GM21367 (cell line): ENCODE measurements at regions not wholly inside any gene's neighbourhood (a gene's known extent, or its start where the extent isn't known, plus 50 kb on each side); places are given as distances from the start of the nearest gene placed in this dataset.
"Not testable (repeated sequence)": the region's sequence is repeated elsewhere in the genome, so short reads cannot be mapped to it uniquely, and the experiment has no call there.

Experiments used
- ATAC-seq: cut with Tn5 transposase; IDR thresholded peaks from one replicate; pipeline ENCODE4 v1.9.1; 2021; ENCODE audit not compliant: unreplicated experiment

DNA sequence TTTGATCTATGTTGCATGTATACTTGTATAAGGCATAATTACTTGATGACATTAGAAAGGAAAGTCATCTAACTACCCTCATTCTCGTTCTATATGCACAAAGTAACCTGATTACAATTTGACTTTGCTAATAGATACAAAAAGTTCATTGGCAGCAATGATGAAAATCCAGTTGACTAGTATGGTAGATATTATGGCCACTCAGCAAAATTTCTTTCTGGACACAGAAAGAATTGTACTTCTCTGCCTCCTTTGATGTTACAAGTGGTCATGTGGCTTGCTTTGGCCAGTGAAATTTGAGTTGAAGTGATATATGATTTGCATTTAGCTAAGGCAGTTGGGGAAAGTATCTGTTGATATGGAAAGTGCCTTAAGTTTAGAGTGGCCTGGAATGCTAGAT, 723.7 kb upstream of the ARRDC3 start:
- ATAC-seq = no peak

DNA sequence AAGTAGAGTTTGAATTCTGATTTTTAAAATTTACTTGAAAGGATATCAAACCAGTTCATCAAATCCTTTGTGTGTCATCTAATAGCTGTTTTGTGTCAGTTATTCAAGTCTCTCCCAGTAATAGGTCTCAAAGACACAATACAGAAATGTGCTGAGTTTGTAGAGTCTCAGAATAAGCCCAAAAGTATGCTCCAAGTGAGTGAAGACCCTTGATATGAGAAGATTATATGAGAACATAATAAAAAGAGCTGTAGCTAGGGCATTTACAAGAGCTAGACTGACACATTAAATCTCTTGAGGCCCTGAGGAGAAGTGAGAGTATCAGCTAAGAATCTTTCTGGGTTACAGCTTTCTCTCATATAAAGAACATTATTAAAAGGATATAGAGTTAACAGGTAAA, 721.0 kb upstream of the ARRDC3 start:
- no peak for ATAC-seq

DNA sequence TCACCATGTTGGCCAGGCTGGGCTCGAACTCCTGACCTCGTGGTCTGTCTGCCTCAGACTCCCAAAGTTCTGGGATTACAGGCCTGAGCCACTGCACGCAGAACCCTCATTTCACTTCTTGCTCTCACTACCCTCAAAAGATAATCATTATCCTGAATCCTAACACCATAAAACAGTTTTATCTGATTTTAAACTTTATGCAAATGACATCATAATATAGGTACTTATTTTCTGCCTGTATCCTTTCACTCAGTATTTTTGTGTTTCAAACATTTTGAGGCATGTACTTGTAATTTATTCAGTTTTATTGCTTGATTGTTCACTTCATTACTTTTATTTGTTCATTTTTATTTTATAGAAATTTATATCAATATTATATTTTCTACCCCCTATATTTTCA, 719.2 kb upstream of the ARRDC3 start:
- ATAC-seq = no peak

DNA sequence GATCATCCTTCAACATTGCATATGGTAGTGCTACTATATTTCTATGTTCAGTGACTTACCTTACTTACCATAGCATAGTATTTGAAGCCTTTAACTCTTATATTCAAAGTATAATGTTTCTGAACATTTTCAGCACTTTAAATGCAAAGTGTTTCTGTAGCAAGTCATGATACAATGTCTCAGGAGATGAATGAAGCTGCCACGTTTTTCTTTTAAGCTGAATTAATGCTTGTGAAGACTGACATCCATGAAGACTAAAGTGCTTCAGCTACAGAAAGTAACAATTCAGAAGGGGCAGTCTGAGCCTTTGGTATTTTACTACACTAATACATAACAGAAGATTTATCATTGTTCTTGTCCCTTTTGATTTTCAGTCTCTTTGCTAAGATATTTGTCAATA, 709.1 kb upstream of the ARRDC3 start:
- ATAC-seq = no peak

DNA sequence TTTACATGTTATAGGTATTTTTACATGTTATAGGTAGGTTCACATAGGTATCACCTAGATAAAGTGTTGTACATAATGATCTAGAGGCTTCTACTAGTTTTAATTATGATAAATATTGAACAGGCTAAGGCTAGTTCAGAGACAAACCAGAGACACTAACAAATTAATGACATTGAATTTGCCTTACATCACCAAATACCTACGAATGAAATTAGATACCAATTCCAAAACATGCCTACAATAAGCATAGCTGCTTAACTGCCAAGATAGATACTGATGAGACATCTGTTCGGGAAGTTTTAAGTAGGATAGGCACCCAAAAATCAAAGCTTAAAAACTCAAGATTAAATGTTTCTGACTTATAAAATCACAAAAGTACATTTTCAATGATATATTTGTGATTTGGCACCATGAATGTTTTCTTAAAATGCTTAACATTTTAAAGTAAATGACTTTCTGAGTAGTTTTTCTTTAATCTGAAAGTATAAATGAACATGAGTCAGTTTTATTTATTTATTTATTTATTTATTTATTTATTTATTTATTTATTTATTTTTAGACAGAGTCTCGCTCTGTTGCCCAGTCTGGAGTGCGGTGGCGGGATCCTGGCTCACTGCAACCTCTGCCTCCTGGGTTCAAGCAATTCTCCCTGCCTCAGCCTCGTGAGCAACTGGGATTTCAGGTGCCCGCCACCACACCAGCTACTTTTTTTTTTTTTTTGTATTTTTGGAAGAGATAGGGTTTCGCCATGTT, 703.1 kb upstream of the ARRDC3 start:
- ATAC-seq = no peak

DNA sequence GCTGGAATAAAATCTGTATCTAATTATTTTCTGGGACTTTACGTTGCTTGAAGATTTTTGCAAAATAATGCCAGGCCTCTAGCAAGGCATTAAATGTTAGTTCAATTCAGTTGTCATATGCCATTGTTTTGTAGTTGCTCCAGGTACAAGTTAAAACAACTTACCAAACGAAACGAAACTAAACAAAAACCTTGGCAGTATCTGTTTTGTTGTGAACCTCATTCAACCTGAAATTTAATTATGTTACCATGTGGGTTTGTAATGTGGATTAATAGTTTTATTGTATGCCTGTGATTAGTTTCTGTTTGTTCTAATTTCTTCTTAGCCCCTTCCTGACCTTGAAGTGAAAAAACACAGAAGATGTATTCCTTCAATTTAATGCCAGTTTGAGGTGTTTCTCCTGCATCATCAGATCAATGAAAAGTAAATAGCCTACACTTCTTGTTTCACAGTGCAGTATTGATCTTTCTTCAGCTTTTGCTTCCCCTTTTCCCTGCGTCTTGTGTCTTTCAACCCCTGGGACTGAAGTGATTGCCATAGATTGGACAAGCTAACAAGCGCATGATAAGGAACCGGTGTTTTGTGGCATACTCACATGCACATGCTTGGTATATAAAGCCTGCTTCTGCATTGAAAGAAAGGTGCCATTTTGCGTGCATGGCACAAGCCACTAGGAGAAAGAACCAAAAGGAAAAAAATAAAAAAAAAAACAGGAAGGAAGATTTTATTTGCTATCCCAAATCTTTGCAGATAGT, 699.0 kb upstream of the ARRDC3 start:
- ATAC-seq = no peak

DNA sequence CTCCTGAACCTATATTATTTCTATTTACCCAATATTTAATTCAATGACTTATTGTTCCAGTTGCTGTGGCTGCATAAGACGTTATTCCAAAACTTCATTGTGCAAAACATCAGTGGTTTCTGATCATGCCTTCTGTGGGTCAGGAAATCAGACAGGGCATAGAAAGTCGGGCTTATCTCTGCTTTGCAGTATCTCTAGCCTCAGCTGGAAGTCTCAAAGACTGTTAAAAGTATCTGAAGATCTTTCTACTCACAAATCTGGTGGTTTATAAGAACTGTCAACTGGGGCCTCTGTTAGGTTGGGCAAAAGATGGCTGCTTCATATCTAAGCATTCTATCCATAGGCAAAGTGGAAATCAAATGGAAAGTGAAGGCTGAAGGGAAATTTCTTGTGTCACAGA, 687.7 kb upstream of the ARRDC3 start:
- ATAC-seq = no peak

DNA sequence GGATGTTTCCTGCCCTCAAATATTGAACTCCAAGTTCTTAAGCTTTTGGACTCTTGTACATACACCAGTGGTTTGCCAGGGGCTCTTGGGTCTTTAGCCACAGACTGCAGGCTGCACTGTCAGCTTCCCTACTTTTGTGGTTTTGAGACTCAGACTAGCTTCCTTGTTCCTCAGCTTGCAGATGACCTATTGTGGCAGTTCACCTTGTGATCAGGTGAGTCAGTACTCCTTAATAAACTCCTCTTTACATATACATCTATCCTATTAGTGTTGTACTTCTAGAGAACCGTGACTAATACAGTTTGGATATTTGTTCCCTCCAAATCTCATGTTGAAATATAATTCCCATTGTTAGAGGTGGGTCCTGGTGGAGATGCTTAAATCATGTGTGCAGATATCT, 681.9 kb upstream of the ARRDC3 start:
- no peak for ATAC-seq

DNA sequence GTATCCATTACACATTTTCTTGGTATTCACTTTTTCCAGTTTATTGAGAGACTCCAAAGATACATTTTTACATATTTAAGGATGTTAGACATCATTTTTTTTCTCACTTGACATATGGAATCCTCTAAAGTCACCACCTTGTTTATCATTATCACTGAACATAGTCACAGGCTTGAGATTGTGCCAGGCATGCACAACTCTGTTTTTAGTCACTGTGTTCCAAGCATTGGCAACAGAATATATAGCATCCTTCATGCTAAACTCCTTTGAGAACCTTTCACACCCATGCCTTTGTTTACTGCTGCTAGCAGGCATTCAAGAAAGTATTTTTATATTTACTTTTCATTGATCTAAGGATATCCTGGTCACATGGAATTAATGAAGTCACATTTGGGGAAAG, 668.6 kb upstream of the ARRDC3 start:
- no peak for ATAC-seq

DNA sequence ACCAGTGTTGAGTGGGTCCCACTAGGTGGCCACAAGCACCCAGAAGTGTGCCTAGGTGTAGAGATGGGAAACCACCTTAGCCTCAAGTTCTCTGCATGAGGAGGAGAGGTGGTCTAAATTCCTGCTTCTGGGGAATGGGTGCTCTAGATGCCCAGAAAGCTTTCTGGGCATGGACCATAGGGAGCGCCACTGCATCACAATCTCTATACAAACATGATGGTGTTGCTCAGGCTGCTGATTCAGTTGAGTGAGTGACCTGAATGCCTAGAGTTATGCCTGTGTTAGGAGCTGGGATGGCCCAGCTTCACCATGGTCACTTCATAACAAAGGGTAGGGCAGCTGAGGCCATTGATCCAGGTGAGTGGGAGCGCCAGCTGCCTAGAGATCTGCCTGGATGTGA, 667.9 kb upstream of the ARRDC3 start:
- ATAC-seq = no peak

DNA sequence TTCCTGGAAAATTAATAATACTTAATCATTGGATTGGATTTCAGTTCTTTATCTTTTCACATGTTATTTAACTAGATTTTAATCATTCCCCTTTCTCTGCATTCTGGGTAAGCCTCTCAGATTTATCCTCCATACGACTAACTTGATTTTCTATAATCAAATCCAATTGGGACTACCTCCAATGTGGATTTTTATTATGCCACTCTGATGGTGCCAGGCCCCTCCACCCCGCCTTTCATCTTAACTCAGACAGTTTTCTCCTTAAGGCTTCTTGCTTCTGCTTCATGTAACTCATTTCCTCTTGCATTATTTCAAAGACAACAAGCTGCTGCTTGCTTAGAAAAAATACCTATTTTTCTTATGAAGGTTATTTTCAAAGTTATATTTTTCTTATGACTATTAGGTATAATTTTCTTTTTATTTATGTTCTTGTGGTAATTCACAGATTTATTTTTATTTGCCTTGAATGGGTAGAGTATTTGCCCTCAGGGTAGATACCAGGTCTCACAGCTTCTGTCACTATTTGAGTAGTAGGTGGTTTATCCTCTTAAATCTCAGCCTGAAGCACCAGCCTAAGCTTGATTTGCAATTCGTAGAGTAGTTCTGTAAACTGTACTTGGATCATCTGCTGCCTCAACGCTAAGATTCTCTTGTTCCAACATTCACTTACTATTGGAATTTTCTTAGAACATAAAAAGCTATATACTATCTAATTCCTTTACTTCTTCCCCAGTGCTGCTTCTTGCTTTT, 659.0 kb upstream of the ARRDC3 start:
- ATAC-seq = no peak

DNA sequence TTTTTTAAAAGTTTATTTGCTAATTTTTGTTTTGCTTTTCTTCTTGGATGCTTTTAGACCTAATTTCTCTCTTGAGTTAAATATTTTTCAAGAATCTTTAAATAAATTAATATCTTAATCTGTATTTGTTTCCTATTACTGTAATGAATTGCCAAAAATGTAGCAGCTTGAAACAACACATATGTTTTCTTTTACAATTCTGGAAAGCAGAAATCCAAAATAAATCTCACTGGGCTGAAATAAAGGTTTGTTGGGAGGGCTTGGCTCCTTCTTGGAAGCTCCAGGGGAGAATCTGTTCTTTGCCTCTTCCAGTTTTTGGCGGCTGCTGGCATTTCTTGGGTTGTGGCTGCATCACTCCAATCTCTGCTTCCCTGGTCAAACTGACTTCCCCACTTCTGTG, 658.1 kb upstream of the ARRDC3 start:
- ATAC-seq = no peak

DNA sequence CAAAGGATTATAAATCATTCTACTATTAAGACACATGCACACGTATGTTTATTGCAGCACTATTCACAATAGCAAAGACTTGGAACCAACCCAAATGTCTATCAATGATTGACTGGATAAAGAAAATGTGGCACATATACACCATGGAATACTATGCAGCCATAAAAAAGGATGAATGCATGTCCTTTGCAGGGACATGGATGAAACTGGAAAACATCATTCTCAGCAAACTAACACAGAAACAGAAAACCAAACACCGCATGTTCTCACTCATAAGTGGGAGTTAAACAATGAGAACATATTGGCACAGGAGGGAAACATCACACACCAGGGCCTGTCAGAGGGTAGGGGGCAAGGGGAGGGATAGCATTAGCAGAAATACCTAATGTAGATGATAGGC, 646.7 kb upstream of the ARRDC3 start:
- ATAC-seq = not testable (repeated sequence)

DNA sequence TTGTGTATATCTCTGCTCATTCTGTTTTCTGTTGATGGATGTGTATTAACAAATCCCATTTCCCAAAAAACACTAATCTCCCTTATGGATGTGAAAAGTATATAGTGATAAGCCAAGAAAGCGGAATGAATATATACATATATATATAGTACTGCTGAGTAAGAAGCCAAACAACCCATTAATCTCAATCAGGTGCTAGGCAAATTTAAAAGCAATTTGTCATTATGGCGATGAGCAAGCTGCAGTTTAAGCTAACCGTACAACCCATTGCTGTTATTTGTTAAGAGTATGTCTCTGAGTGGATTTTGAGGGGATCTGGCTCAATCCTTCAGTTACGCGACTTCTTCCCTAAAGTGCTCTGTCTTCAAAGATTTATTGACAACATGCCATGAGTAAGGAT, 640.4 kb upstream of the ARRDC3 start:
- no peak for ATAC-seq

DNA sequence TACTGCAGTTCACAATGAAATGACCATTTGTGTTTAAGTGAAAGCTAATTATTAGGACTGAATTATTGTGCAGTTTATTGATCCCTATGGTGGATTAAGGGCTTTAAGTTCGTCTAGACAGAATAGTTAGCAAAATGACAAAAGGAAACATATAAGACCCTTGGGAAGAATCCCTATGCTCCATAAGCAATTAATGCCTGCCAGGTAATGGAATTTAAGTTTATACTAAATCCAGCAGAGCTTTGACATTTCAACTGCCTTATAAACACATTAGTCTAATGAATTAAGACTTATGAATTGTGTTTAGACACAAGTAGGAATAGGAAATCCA, 640.0 kb upstream of the ARRDC3 start:
- no peak for ATAC-seq

DNA sequence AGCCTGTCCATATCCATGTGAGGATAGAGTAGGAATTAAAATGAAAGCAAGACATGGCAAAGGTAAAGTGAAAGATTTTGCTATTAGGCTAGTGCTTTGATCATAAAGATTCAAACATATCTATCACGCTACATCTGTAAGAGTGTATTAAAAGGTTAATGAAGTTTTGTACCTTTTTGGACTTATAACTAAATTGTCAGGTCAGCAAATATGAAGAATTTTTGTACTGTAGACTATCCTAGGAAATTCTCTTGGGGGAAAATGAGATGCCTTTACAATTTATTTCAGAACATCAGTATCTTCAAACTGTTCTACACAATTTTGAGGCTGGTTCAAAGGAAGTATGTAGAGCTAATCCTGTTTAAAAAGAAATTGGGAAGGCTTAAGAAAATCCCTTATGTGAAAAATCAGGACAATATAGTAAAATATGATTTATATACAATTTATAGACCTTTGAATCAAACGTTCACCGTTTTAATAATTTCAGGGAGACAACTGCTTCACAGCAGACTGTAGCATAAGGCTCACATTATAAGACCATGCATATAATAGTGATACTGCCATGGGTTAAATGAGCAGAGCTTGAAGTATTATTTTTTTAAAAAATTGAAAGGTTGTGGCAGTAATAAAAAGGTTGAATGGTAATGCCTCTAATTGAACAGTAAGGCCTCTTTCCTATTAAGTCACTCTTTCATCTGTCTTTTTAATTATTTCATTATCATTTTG, 639.5 kb upstream of the ARRDC3 start:
- ATAC-seq = no peak

DNA sequence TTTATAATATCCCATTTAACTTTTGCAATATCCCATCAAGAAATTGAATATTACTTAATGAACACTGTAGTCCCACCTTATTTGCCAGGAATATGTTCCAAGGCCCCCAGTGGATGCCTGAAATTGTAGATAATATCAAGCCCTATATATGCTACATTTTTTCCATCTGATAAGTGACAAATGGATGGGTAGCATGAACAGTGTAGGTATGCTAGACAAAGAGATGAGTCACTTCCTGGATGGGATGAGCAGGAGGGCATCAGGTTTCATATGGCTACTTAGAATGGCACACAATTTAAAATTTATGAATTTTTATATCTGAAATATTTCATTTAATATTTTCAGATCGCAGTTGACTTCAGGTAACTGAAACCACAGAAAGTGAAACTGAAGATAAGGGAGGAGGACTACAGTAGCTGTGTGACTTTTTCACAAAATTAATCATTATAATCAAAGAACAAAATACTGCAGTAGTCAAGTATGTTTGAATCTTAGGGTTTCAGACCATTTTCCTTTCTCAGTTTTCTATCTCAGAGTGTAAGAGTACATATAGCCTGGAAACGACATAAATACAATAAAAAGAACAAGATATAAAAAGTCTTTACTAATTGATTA, 636.4 kb upstream of the ARRDC3 start:
- no peak for ATAC-seq

DNA sequence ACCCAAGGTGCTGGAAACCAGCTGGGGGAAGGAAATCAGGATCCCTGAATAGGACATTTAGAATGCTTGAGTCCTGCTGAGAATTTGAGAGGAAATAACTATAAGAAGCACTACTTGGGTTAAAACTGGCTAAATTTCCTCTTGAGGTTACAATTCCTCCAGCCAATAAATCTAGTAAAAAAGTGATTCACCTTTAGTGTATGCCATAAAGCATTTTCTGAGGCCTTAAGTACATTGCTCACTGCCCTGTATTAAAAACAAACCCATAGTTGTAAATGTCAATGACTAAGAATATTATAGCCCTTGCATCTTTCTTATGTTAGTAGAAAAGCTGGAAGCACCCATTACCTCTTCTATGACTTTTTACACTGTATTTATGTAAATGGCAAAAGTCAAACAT, 634.7 kb upstream of the ARRDC3 start:
- no peak for ATAC-seq

DNA sequence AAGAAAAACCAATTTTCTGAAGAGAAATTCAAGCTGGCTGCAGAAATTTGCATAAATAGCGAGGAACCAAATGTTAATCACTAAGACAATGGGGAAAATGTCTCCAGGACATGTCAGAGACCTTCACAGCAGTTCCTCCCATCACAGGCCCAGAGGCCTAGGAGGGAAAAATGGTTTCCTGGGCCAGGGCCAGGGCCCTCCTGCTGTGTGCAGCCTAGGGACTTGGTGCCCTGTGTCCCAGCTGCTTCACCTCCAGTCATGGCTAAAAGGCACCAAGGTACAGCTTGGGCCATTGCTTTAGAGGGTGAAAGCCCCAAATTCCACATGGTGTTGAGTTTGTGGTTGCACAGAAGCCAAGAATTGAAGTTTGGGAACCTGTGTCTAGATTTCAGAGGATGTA, 628.7 kb upstream of the ARRDC3 start:
- ATAC-seq = not testable (repeated sequence)

DNA sequence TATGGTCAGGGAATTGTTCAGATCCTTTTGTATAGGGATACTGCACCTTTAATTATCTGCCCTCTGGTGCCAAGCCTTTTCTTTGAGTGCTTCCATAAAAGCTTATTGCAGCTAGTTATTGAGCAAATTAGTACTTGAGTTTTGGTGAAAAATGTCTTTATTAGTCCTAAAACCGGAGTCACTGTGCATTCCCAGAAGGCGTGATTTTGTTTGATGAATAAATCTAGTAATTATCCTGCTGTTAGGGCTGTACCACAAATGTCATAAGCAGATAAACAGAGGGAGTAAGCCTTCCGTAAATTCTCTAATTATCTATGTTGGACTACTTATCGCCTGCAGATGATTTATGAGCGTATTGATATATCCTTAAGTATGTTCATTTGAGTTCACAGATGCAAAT, 620.7 kb upstream of the ARRDC3 start:
- no peak for ATAC-seq

DNA sequence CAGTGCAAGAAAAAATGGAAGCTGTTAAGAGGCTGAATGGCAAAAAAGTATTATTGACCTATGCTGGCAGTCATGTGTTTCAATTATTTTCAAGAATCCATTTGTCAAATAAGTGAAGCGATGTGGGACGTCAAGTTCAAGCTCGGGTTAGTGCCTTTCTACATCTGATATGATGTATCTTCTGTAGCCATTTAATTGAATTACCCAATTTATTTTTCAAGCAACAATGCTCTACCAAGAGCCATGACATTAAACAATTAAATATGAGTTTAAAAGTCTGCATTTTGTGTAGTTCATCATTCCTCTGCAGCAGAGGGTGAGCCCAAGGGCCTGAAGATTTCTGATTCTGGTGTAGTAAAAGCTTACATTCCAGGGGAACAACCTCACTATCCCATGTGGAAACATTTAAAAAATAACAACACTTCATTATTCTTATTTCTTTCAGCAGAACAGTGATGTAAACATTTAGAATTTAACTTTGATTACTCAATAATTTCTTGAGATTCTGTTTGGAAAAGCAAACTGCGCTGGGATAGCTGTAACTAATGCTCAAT, 619.7 kb upstream of the ARRDC3 start:
- ATAC-seq = no peak
